GM19438 (cell line): ENCODE measurements at regions not wholly inside any gene's neighbourhood (a gene's known extent, or its start where the extent isn't known, plus 50 kb on each side); places are given as distances from the start of the nearest gene placed in this dataset.

Experiments used
- ATAC-seq: cut with Tn5 transposase; IDR thresholded peaks from one replicate; pipeline ENCODE4 v1.9.1; 2021; ENCODE audit warnings: low read depth; ENCODE audit not compliant: unreplicated experiment

GRCh38 chr13:88926890-88927502, 1255.8 kb downstream of the SLITRK5 start:
- no peak for ATAC-seq

GRCh38 chr13:88932950-88933349, 1261.8 kb downstream of the SLITRK5 start:
- no peak for ATAC-seq

GRCh38 chr13:88937384-88937783, 1266.2 kb downstream of the SLITRK5 start:
- ATAC-seq, result no peak

- no peak for ATAC-seq
Observed at GRCh38 chr13:88945793-88946192, 1274.6 kb downstream of the SLITRK5 start.

- no peak for ATAC-seq
Observed at GRCh38 chr13:88948501-88948900, 1277.3 kb downstream of the SLITRK5 start.

GRCh38 chr13:88958821-88959220, 1287.7 kb downstream of the SLITRK5 start:
- ATAC-seq, result no peak

- no peak for ATAC-seq
Observed at GRCh38 chr13:88976466-88976865, 1305.3 kb downstream of the SLITRK5 start.

GRCh38 chr13:88978607-88979006, 1307.4 kb downstream of the SLITRK5 start:
- no peak for ATAC-seq

- ATAC-seq, result no peak
Observed at GRCh38 chr13:88979465-88980175, 1308.4 kb downstream of the SLITRK5 start.

GRCh38 chr13:89003656-89004055, 1332.5 kb downstream of the SLITRK5 start:
- no peak for ATAC-seq

GRCh38 chr13:89011615-89012014, 1340.4 kb downstream of the SLITRK5 start:
- no peak for ATAC-seq

GRCh38 chr13:89027694-89028306, 1356.6 kb downstream of the SLITRK5 start:
- no peak for ATAC-seq

GRCh38 chr13:89029062-89029461, 1357.9 kb downstream of the SLITRK5 start:
- ATAC-seq, result no peak

GRCh38 chr13:89034015-89034414, 1362.8 kb downstream of the SLITRK5 start:
- ATAC-seq, result no peak

GRCh38 chr13:89052699-89053098, 1381.5 kb downstream of the SLITRK5 start:
- no peak for ATAC-seq

GRCh38 chr13:89053418-89053817, 1382.2 kb downstream of the SLITRK5 start:
- no peak for ATAC-seq

- ATAC-seq, result no peak
Observed at GRCh38 chr13:89057274-89057673, 1386.1 kb downstream of the SLITRK5 start.

- ATAC-seq, result no peak
Observed at GRCh38 chr13:89057862-89058261, 1386.7 kb downstream of the SLITRK5 start.

GRCh38 chr13:89061821-89062220, 1390.7 kb downstream of the SLITRK5 start:
- no peak for ATAC-seq

GRCh38 chr13:89066868-89067466, 1395.8 kb downstream of the SLITRK5 start:
- no peak for ATAC-seq

GRCh38 chr13:89072979-89073378, 1401.8 kb downstream of the SLITRK5 start:
- ATAC-seq, result no peak
